ENCODE measurements at regions not wholly inside any gene's neighbourhood (a gene's known extent, or its start where the extent isn't known, plus 50 kb on each side); places are given as distances from the start of the nearest gene placed in this dataset.

GRCh38 chr2:205908212-205909183 is 177.5 kb downstream of the INO80D start:
- DNase-seq (ENCODE audit: low spot score): no peak
- Mint-ChIP-seq H3K4me3 (ENCODE audit: unreplicated experiment) (no peak overlapping the region), H3K27me3 (ENCODE audit: unreplicated experiment) (peaks cover 2% of the 10 kb centered on the region), H3K36me3 (ENCODE audit: low read depth, unreplicated experiment) (no peaks in the 10 kb centered on the region), H3K27ac (ENCODE audit: unreplicated experiment) (no peak overlapping the region), H3K9me3 (ENCODE audit: unreplicated experiment) (no peaks in the 10 kb centered on the region), H3K4me1 (ENCODE audit: unreplicated experiment) (peaks cover 39% of the 10 kb centered on the region)
- no peak for TF ChIP-seq CTCF (IDR thresholded peaks at IDR 0.05; ENCODE audit: unreplicated experiment)

GRCh38 chr2:205906419-205906818 is 179.6 kb downstream of the INO80D start:
- H3K4me3 Mint-ChIP-seq (ENCODE audit: unreplicated experiment): no peak overlapping the region
- no peak overlapping the region for H3K27ac Mint-ChIP-seq (ENCODE audit: unreplicated experiment)
- H3K36me3 Mint-ChIP-seq (ENCODE audit: low read depth, unreplicated experiment): no peaks in the 10 kb centered on the region
- TF ChIP-seq CTCF (IDR thresholded peaks at IDR 0.05; ENCODE audit: unreplicated experiment): no peak
- DNase-seq (ENCODE audit: low spot score): no peak
- H3K9me3 Mint-ChIP-seq (ENCODE audit: unreplicated experiment): no peaks in the 10 kb centered on the region
- H3K27me3 Mint-ChIP-seq (ENCODE audit: unreplicated experiment): peaks cover 5% of the 10 kb centered on the region
- peaks cover 28% of the 10 kb centered on the region for H3K4me1 Mint-ChIP-seq (ENCODE audit: unreplicated experiment)

- H3K27ac Mint-ChIP-seq (ENCODE audit: unreplicated experiment): peak overlapping the region; percentile 34
- no peak overlapping the region for H3K4me3 Mint-ChIP-seq (ENCODE audit: unreplicated experiment)
- H3K27me3 Mint-ChIP-seq (ENCODE audit: unreplicated experiment): peaks cover 6% of the 10 kb centered on the region
- no peak for DNase-seq (ENCODE audit: low spot score)
- no peak for TF ChIP-seq CTCF (IDR thresholded peaks at IDR 0.05; ENCODE audit: unreplicated experiment)
- H3K9me3 Mint-ChIP-seq (ENCODE audit: unreplicated experiment): no peaks in the 10 kb centered on the region
- peaks cover 28% of the 10 kb centered on the region for H3K4me1 Mint-ChIP-seq (ENCODE audit: unreplicated experiment)
- H3K36me3 Mint-ChIP-seq (ENCODE audit: low read depth, unreplicated experiment): no peaks in the 10 kb centered on the region
Measured at GRCh38 chr2:205905576-205905975, 180.4 kb downstream of the INO80D start.

GRCh38 chr2:205904873-205905272 is 181.1 kb downstream of the INO80D start:
- Mint-ChIP-seq H3K27ac (ENCODE audit: unreplicated experiment) (no peak overlapping the region), H3K9me3 (ENCODE audit: unreplicated experiment) (no peaks in the 10 kb centered on the region), H3K27me3 (ENCODE audit: unreplicated experiment) (peaks cover 6% of the 10 kb centered on the region)

More at GRCh38 chr2:205904873-205905272, 181.1 kb downstream of the INO80D start:
- Mint-ChIP-seq H3K4me1 (ENCODE audit: unreplicated experiment) (peaks cover 28% of the 10 kb centered on the region), H3K36me3 (ENCODE audit: low read depth, unreplicated experiment) (no peaks in the 10 kb centered on the region), H3K4me3 (ENCODE audit: unreplicated experiment) (no peak overlapping the region)
- no peak for TF ChIP-seq CTCF (IDR thresholded peaks at IDR 0.05; ENCODE audit: unreplicated experiment)
- no peak for DNase-seq (ENCODE audit: low spot score)
